Activated CD4-positive, alpha-beta T cell treated with anti-CD3 and anti-CD28 coated beads, Interleukin-2, Interleukin-6, amounts not matched to agents 100 ng/mL and 50 ng/mL, durations not matched to agents 16 hours and 8 hours (primary cell): ENCODE measurements at regions not wholly inside any gene's neighbourhood (a gene's known extent, or its start where the extent isn't known, plus 50 kb on each side); places are given as distances from the start of the nearest gene placed in this dataset.

Experiments
- DNase-seq: peaks from one replicate; pipeline ENCODE4 v3.0.0-alpha.2; 2020

GRCh38 chr12:38141239-38141638 is 175.3 kb upstream of the ALG10B start:
- no peak for DNase-seq

- DNase-seq = no peak
Observed at GRCh38 chr12:38141861-38142260, 174.7 kb upstream of the ALG10B start.

- no peak for DNase-seq
Observed at GRCh38 chr12:38142974-38143373, 173.6 kb upstream of the ALG10B start.

GRCh38 chr12:38144049-38144448 is 172.5 kb upstream of the ALG10B start:
- DNase-seq = no peak

GRCh38 chr12:38144601-38145436 is 171.8 kb upstream of the ALG10B start:
- DNase-seq = no peak

- DNase-seq = no peak
Observed at GRCh38 chr12:38149395-38150073, 167.0 kb upstream of the ALG10B start.

- no peak for DNase-seq
Observed at GRCh38 chr12:38151991-38152700, 164.4 kb upstream of the ALG10B start.

GRCh38 chr12:38152816-38153736 is 163.5 kb upstream of the ALG10B start:
- no peak for DNase-seq

GRCh38 chr12:38153737-38154061 is 162.9 kb upstream of the ALG10B start:
- no peak for DNase-seq

GRCh38 chr12:38154096-38155019 is 162.2 kb upstream of the ALG10B start:
- DNase-seq = no peak

- no peak for DNase-seq
Observed at GRCh38 chr12:38155020-38155395, 161.6 kb upstream of the ALG10B start.

- DNase-seq = no peak
Observed at GRCh38 chr12:38155526-38156496, 160.8 kb upstream of the ALG10B start.

GRCh38 chr12:38156497-38157245 is 159.9 kb upstream of the ALG10B start:
- DNase-seq = no peak

GRCh38 chr12:38157274-38157932 is 159.2 kb upstream of the ALG10B start:
- no peak for DNase-seq

GRCh38 chr12:38157933-38158401 is 158.6 kb upstream of the ALG10B start:
- DNase-seq = no peak

GRCh38 chr12:38158428-38159091 is 158.0 kb upstream of the ALG10B start:
- no peak for DNase-seq

GRCh38 chr12:38159092-38159551 is 157.5 kb upstream of the ALG10B start:
- no peak for DNase-seq
